NT2/D1 (cell line): ENCODE measurements at regions not wholly inside any gene's neighbourhood (a gene's known extent, or its start where the extent isn't known, plus 50 kb on each side); places are given as distances from the start of the nearest gene placed in this dataset.

Experiments
- YY1 ChIP-seq: IDR thresholded peaks from 2 replicates; pipeline ENCODE4 v1.6.1; 2011; ENCODE audit not compliant: insufficient read length, insufficient read depth
- ZNF274 ChIP-seq: IDR thresholded peaks from 2 replicates; pipeline ENCODE4 v1.6.1; 2011; ENCODE audit warnings: mild to moderate bottlenecking, low read depth, low read length

DNA sequence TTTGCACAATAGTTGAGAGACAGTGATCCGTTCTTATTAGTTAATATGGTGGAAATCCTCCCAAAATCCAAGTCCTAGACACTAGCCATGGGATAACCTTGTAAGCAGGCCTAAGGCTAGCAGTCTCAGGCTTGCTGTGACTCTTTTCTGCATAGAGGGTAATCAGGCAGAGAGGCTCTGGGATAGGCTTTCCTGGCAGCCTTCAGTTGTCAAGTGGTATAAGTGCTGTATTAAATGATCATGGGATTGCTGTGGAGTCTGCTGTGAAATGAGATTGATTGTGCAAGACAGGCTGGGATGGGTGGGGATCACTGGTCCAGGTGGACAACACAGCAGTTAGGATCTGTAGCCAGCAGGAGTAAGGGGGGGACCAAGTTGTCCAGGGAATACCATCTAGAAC is 416.4 kb downstream of the TLE4 start:
- TF ChIP-seq YY1 (no peak), ZNF274 (no peak)
